OCI-LY3 (cell line): ENCODE measurements at regions not wholly inside any gene's neighbourhood (a gene's known extent, or its start where the extent isn't known, plus 50 kb on each side); places are given as distances from the start of the nearest gene placed in this dataset.

Experiments
- H2AFZ ChIP-seq: fragments of 200-600, 300-600 bp; shearing (Covaris generic); 2 replicates; pipeline ENCODE4 v1.6.0; 2014; ENCODE audit warnings: antibody characterized with exemption, low read depth, low read length
- H3K27ac ChIP-seq: fragments of 200-600, 300-600 bp; sonication (generic); 2 replicates; pipeline ENCODE4 v1.5.1; 2014; ENCODE audit warnings: mild to moderate bottlenecking, low read length, moderate library complexity, mixed read lengths
- H3K27me3 ChIP-seq: fragments of 200-600, 300-600 bp; sonication (generic); 2 replicates; pipeline ENCODE4 v1.6.1; 2014; ENCODE audit warnings: low read depth, low read length, mixed read lengths
- H3K36me3 ChIP-seq: fragments of 200-600, 300-600 bp; sonication (generic); replicated peaks from 2 replicates; pipeline ENCODE3; 2014; ENCODE audit warnings: low read depth, low read length, mixed read lengths
- H3K4me1 ChIP-seq: fragments of 300-600, 200-600 bp; sonication (generic); 2 replicates; pipeline ENCODE4 v1.6.1; 2014; ENCODE audit warnings: low read length, mixed read lengths
- H3K4me2 ChIP-seq: fragments of 200-600, 300-600 bp; sonication (generic); 2 replicates; pipeline ENCODE4 v1.6.1; 2014; ENCODE audit warnings: low read length, mixed read lengths
- H3K4me3 ChIP-seq: fragments of 300-600, 200-600 bp; sonication (generic); 2 replicates; pipeline ENCODE4 v1.5.1; 2014; ENCODE audit warnings: antibody characterized with exemption, mild to moderate bottlenecking, low read length, moderate library complexity
- H3K79me2 ChIP-seq: fragments of 300-600, 200-600 bp; shearing (Covaris generic); 2 replicates; pipeline ENCODE4 v1.6.1; 2014; ENCODE audit warnings: mild to moderate bottlenecking, low read length, mixed read lengths
- H3K9ac ChIP-seq: fragments of 300-600, 200-600 bp; shearing (Covaris generic); 2 replicates; pipeline ENCODE4 v1.6.0; 2014; ENCODE audit warnings: mild to moderate bottlenecking, low read length, moderate library complexity
- H3K9me3 ChIP-seq: fragments of 200-600, 300-600 bp; shearing (Covaris generic); 2 replicates; pipeline ENCODE4 v1.6.1; 2014; ENCODE audit warnings: low read length, mixed read lengths; ENCODE audit not compliant: insufficient read depth
- H4K20me1 ChIP-seq: fragments of 200-600, 300-600 bp; sonication (generic); 2 replicates; pipeline ENCODE4 v1.6.1; 2016; ENCODE audit warnings: low read length, mixed read lengths; ENCODE audit not compliant: insufficient read depth
- CTCF ChIP-seq: fragments of 200-600, 300-600 bp; sonication (generic); IDR thresholded peaks from 2 replicates; pipeline ENCODE4 v1.5.1; 2014; ENCODE audit warnings: antibody characterized with exemption, low read length, low read depth
- EZH2phosphoT487 ChIP-seq: fragments of 200-600 bp; shearing (Covaris generic); IDR thresholded peaks from 2 replicates; pipeline ENCODE4 v1.6.1; 2018; ENCODE audit warnings: antibody characterized with exemption, mixed run types, low read depth

DNA sequence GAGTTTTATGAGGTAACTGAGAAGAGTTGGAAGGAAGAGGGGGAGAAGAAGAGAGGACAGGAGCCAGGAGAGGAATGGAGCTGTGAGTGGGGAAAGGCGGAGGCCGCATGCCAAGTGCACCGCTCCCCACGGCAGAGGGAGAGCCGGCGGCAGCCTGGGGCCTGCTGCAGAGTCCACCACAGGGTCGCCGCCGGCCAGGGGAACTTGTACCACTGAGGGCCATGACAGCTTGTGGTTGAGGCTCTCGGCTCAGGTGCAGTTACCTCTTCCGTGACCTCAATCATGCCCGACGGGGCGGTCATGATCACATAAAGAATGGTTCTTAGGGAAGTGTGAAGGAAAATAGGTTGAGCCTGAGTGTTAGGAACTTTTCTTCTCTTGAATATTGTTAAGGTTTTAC lies 325.0 kb downstream of the SNAPC1 start:
- Histone ChIP-seq H4K20me1 (no peaks in the 10 kb centered on the region), H3K4me1 (peaks cover 5% of the 10 kb centered on the region), H3K4me3 (no peak overlapping the region), H3K9ac (no peak overlapping the region), H2AFZ (no peak overlapping the region), H3K4me2 (no peak overlapping the region), H3K79me2 (no peaks in the 10 kb centered on the region), H3K27me3 (no peaks in the 10 kb centered on the region), H3K9me3 (peaks cover 14% of the 10 kb centered on the region), H3K27ac (no peak overlapping the region), H3K36me3 (peaks cover 12% of the 10 kb centered on the region)
- TF ChIP-seq CTCF (no peak), EZH2phosphoT487 (no peak)

- TF ChIP-seq CTCF: no peak
- no peak for TF ChIP-seq EZH2phosphoT487
- Histone ChIP-seq H3K9me3 (peaks cover 17% of the 10 kb centered on the region), H3K27me3 (peaks cover 10% of the 10 kb centered on the region), H3K4me2 (no peak overlapping the region), H3K27ac (no peak overlapping the region), H4K20me1 (no peaks in the 10 kb centered on the region), H3K36me3 (peaks cover 5% of the 10 kb centered on the region), H3K4me3 (no peak overlapping the region), H3K9ac (no peak overlapping the region), H2AFZ (no peak overlapping the region), H3K79me2 (no peaks in the 10 kb centered on the region), H3K4me1 (peaks cover 7% of the 10 kb centered on the region)
Observed at GRCh38 chr14:62093736-62094135, 331.5 kb downstream of the SNAPC1 start.

DNA sequence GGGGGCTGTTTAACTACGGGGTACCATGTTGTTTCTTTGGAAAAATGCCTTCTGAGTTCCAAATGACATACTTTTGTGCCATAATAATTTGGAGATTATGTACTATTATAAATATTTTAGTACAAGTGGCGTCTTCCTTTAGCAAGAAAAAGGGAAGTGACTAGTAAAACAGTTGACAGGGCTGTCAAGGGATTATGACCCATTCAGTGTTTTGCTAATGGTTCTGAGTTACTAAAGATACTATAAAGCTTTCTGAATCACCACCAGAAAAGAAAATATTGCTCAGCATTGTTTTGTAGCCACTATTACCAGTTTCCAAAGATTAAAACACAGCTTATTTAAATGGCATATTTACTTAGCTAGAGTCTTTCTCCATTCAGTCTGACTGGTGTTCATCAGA lies 334.9 kb downstream of the SNAPC1 start:
- no peaks in the 10 kb centered on the region for H3K79me2 ChIP-seq
- no peaks in the 10 kb centered on the region for H4K20me1 ChIP-seq
- no peaks in the 10 kb centered on the region for H3K36me3 ChIP-seq
- no peak overlapping the region for H3K9ac ChIP-seq
- H3K4me1 ChIP-seq: peaks cover 31% of the 10 kb centered on the region
- H3K4me3 ChIP-seq: no peak overlapping the region
- 0 out of 2 replicates have a peak, but pooled peaks cover 3% of the 10 kb centered on the region for H3K9me3 ChIP-seq
- no peak overlapping the region for H3K4me2 ChIP-seq
- no peak overlapping the region for H3K27ac ChIP-seq
- TF ChIP-seq EZH2phosphoT487: no peak
- no peak for TF ChIP-seq CTCF
- peaks cover 27% of the 10 kb centered on the region for H3K27me3 ChIP-seq
- no peak overlapping the region for H2AFZ ChIP-seq

- H3K4me2 ChIP-seq: no peak overlapping the region
- H3K4me1 ChIP-seq: peaks cover 37% of the 10 kb centered on the region
- H3K27me3 ChIP-seq: peaks cover 32% of the 10 kb centered on the region
- no peak overlapping the region for H3K4me3 ChIP-seq
- H3K27ac ChIP-seq: no peak overlapping the region
- no peak overlapping the region for H3K9ac ChIP-seq
- 0 out of 2 replicates have a peak, but pooled peaks cover 3% of the 10 kb centered on the region for H3K9me3 ChIP-seq
- H3K79me2 ChIP-seq: no peaks in the 10 kb centered on the region
- H2AFZ ChIP-seq: no peak overlapping the region
- no peaks in the 10 kb centered on the region for H3K36me3 ChIP-seq
- no peaks in the 10 kb centered on the region for H4K20me1 ChIP-seq
- TF ChIP-seq EZH2phosphoT487 (no peak), CTCF (no peak)
Observed at GRCh38 chr14:62097824-62098223, 335.6 kb downstream of the SNAPC1 start.
